BLaER1 (cell line): ENCODE measurements at regions not wholly inside any gene's neighbourhood (a gene's known extent, or its start where the extent isn't known, plus 50 kb on each side); places are given as distances from the start of the nearest gene placed in this dataset.

Experiments
- H3K27ac ChIP-seq: shearing (Covaris generic); formaldehyde crosslinking; 2 replicates; pipeline ENCODE4 v1.8.1; 2022
- H3K27me3 ChIP-seq: shearing (Covaris generic); formaldehyde crosslinking; 2 replicates; pipeline ENCODE4 v1.8.1; 2022
- H3K36me3 ChIP-seq: shearing (Covaris generic); formaldehyde crosslinking; 2 replicates; pipeline ENCODE4 v1.8.1; 2022
- H3K4me1 ChIP-seq: shearing (Covaris generic); formaldehyde crosslinking; 2 replicates; pipeline ENCODE4 v1.8.1; 2022
- H3K4me2 ChIP-seq: shearing (Covaris generic); formaldehyde crosslinking; 2 replicates; pipeline ENCODE4 v1.8.1; 2022
- H3K4me3 ChIP-seq: shearing (Covaris generic); formaldehyde crosslinking; 2 replicates; pipeline ENCODE4 v1.8.1; 2022
- H3K9ac ChIP-seq: shearing (Covaris generic); formaldehyde crosslinking; 2 replicates; pipeline ENCODE4 v1.8.1; 2022
- H3K9me3 ChIP-seq: shearing (Covaris generic); formaldehyde crosslinking; 2 replicates; pipeline ENCODE4 v1.8.1; 2022
- H4K20me1 ChIP-seq: shearing (Covaris generic); formaldehyde crosslinking; 2 replicates; pipeline ENCODE4 v1.8.1; 2022
- Cebpa-rat ChIP-seq: shearing (Covaris generic); IDR thresholded peaks from 2 replicates; pipeline ENCODE4 v1.8.1; 2022

DNA sequence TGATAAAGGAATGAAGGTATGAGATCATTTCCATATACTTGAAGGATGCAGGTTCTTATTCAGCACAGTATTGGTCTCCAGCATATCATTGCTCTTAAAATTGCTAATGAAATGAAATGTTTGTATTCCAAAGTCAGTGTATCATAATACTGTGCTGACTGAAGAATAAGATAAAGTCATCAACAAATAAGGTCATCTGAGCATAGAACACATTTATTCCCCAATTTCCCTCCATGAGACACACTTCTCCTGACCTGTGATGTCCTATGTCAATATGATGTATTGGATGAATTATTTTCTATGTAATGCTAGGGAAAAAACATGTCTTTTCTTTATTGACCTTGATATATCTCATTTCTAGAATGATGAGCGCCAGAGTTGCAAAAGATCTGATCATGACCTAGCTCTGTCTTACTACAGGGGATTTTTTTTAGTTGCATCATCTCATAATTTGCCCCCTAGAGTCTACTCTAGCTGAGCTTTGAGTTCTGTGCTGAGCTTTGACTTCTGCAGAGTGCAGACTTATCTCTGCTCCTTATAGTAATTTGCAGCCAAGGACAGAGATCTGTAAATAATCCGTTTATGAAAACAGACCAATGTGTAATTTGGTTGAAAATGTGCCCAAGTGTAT is 859.8 kb downstream of the TRIB2 start:
- no peak overlapping the region for H3K27ac ChIP-seq
- H3K9ac ChIP-seq = no peak overlapping the region
- no peaks in the 10 kb centered on the region for H3K27me3 ChIP-seq
- H3K4me1 ChIP-seq = no peaks in the 10 kb centered on the region; the same call in 1 of the 2 replicates
- H4K20me1 ChIP-seq = no peaks in the 10 kb centered on the region
- H3K36me3 ChIP-seq = no peaks in the 10 kb centered on the region
- no peak for TF ChIP-seq Cebpa-rat
- H3K4me2 ChIP-seq = no peak overlapping the region
- no peaks in the 10 kb centered on the region for H3K9me3 ChIP-seq
- H3K4me3 ChIP-seq = no peak overlapping the region

DNA sequence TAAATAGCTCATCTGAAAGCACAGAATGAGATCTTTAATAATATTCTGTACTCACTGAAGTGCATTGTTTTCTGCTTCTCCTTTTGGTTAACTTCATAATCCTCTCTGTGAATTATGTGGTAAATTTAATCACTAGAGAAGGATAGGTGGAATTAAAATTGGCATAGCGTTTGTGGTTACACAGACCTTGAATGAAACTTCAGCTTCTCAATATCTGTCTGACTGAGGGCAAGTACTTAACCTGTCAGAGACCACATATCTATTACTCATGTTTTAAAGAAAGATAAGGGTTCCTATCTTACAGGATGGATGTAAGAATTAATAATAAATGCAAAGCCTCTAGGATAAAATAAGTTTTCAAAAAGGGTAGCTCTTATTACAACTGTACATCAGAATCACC is 861.8 kb downstream of the TRIB2 start:
- Histone ChIP-seq H3K9me3 (no peaks in the 10 kb centered on the region), H3K4me1 (no peaks in the 10 kb centered on the region; the same call in 1 of the 2 replicates), H3K4me2 (no peak overlapping the region), H3K27me3 (no peaks in the 10 kb centered on the region), H3K36me3 (no peaks in the 10 kb centered on the region), H3K4me3 (no peak overlapping the region), H4K20me1 (no peaks in the 10 kb centered on the region), H3K9ac (no peak overlapping the region), H3K27ac (no peak overlapping the region)
- TF ChIP-seq Cebpa-rat = no peak

DNA sequence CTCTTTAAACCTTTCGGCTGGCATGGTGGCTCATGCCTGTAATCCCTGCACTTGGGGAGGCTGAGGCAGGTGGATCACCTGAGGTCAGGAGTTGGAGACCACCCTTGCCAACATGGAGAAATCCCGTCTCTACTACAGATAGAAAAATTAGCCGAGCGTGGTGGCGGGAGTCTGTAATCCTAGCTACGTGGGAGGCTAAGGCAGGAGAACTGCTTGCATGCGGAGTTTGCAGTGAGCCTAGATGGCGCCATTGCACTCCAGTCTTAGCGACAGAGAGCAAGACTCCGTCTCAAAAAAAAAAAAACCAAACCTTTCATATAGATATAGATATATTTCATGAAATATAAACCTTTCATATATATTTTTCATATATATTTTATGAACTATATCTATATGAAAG is 864.7 kb downstream of the TRIB2 start:
- no peaks in the 10 kb centered on the region for H3K36me3 ChIP-seq
- no peaks in the 10 kb centered on the region for H3K4me1 ChIP-seq
- no peak overlapping the region for H3K4me3 ChIP-seq
- H3K27ac ChIP-seq = no peak overlapping the region
- H3K9me3 ChIP-seq = no peaks in the 10 kb centered on the region
- TF ChIP-seq Cebpa-rat = no peak
- H3K27me3 ChIP-seq = no peaks in the 10 kb centered on the region
- H3K9ac ChIP-seq = no peak overlapping the region
- H4K20me1 ChIP-seq = no peaks in the 10 kb centered on the region
- H3K4me2 ChIP-seq = no peak overlapping the region

DNA sequence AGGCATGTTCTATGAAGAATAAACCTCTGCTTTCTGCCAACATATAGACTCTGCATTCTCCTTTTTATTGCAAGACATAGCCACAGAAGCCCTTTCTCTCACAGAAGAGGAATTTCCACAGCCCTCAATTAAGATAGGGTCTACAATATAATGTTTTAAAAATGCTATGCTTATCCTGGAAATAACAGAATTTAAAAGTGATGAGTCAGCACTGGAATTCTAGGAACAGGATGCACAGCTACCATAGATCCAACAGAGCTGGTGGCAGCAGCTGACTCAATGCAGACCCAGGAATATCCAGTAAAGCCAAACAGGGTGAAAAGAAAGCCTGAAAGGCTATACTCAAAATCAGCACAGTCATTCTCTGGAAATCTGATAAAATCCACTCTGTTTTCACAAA is 866.9 kb downstream of the TRIB2 start:
- Histone ChIP-seq H3K4me1 (no peaks in the 10 kb centered on the region), H3K9ac (no peak overlapping the region), H3K9me3 (no peaks in the 10 kb centered on the region), H3K27ac (no peak overlapping the region), H3K36me3 (no peaks in the 10 kb centered on the region), H3K27me3 (no peaks in the 10 kb centered on the region), H3K4me2 (no peak overlapping the region), H3K4me3 (no peak overlapping the region), H4K20me1 (no peaks in the 10 kb centered on the region)
- TF ChIP-seq Cebpa-rat = no peak

DNA sequence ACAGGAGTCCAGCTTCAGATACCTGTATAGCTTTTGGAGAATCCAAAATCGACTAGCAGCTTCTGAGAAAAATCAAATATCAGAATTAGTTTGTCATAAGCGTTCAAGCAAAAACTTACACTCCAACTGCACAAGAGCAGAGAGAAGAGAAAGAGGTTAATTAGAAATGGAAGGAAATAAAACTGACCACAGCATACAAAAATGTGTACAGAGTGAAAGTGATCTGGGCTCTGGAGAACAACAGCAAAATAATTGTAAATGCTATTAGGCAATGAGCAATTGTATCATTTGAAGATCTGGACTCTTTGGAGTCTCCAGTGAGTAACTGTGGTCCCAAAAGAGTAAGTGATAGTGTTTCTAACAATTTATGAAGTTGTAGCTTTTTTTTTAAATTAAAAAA is 867.3 kb downstream of the TRIB2 start:
- Histone ChIP-seq H3K4me3 (no peak overlapping the region), H3K27ac (no peak overlapping the region), H4K20me1 (no peaks in the 10 kb centered on the region), H3K36me3 (no peaks in the 10 kb centered on the region), H3K27me3 (no peaks in the 10 kb centered on the region), H3K4me2 (no peak overlapping the region), H3K9me3 (no peaks in the 10 kb centered on the region), H3K4me1 (no peaks in the 10 kb centered on the region), H3K9ac (no peak overlapping the region)
- TF ChIP-seq Cebpa-rat = no peak

DNA sequence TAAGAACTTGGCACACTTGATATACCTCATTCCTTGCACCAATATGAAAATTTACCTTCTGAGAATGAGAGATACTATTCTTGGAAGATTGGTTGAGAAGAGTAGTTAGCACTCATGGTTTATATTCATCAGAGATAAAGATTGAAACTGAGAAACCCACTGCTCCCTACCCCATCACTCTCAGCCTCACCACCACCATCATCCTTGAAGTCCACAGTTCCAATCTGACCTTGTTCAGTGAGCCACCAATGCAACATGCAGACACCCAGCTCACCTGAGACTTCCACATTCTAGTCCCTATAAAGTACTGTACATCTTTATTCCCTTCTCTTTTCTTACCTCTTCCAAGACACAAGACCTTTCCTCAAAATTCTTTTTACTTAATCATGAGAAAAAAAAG is 869.0 kb downstream of the TRIB2 start:
- no peak overlapping the region for H3K9ac ChIP-seq
- no peak overlapping the region for H3K4me3 ChIP-seq
- no peaks in the 10 kb centered on the region for H3K36me3 ChIP-seq
- TF ChIP-seq Cebpa-rat = no peak
- no peaks in the 10 kb centered on the region for H3K27me3 ChIP-seq
- no peak overlapping the region for H3K4me2 ChIP-seq
- H4K20me1 ChIP-seq = no peaks in the 10 kb centered on the region
- no peak overlapping the region for H3K27ac ChIP-seq
- no peaks in the 10 kb centered on the region for H3K9me3 ChIP-seq
- no peaks in the 10 kb centered on the region for H3K4me1 ChIP-seq

DNA sequence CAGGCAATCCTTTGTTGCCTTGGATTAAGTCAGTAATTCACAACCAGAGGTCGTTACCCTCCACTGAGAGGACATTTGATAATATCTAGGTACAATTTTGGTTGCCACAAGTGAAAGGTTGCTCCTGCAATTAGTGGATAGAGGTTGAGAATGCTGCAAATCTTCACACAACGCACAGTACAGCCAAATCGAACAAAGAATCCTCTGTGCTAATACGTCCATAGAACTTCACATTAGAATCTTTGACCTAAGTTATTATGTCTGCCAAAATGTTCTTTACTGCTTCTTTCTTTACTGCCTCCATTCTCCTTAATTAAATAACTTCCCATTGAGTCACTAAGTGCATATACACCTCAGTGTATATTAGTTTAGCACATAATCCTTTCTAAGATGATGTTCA is 879.5 kb downstream of the TRIB2 start:
- no peak for TF ChIP-seq Cebpa-rat
- H3K36me3 ChIP-seq = no peaks in the 10 kb centered on the region
- no peak overlapping the region for H3K4me2 ChIP-seq
- H3K4me1 ChIP-seq = no peaks in the 10 kb centered on the region
- H3K4me3 ChIP-seq = no peak overlapping the region
- H4K20me1 ChIP-seq = no peaks in the 10 kb centered on the region
- H3K27me3 ChIP-seq = no peaks in the 10 kb centered on the region
- no peak overlapping the region for H3K27ac ChIP-seq
- no peak overlapping the region for H3K9ac ChIP-seq
- H3K9me3 ChIP-seq = no peaks in the 10 kb centered on the region

DNA sequence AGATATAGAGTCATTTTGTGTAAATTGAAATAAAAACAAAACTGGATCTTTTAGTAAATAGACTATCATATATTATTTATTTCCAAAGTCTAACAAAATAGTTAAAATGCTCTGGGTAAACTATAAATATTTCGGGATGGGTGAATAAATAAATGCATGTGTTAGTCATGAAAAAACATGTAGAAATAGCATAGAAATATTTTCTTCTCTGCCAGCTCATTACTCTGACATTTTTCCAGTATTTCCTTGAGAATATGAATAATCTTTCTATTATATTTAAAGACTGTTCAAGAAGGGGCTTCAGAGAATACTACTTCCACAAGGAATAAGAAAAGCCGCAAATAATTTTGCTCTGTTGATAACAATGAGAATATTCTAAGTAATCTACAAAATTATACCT is 880.4 kb downstream of the TRIB2 start:
- no peaks in the 10 kb centered on the region for H3K4me1 ChIP-seq
- no peaks in the 10 kb centered on the region for H3K27me3 ChIP-seq
- no peak overlapping the region for H3K4me3 ChIP-seq
- H4K20me1 ChIP-seq = no peaks in the 10 kb centered on the region
- no peak overlapping the region for H3K4me2 ChIP-seq
- H3K9me3 ChIP-seq = no peaks in the 10 kb centered on the region
- no peak for TF ChIP-seq Cebpa-rat
- no peak overlapping the region for H3K9ac ChIP-seq
- H3K36me3 ChIP-seq = no peaks in the 10 kb centered on the region
- no peak overlapping the region for H3K27ac ChIP-seq

DNA sequence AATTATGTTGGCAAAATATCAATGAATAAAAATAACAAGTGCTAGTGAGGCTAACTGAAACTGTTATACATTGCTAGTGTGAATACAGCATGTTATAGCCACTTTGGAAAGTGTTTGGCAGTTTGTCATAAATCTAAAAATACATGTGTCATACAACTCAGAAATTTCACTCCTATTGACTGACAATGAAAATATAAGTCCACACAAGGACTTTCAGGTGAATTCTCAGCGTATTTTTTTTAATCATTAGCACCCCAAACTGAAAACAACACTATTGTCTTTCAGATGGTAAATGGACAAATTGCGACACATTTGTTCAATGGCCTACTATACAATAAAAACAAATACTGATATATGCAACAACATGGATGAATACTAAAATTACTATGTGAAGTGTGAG is 884.8 kb downstream of the TRIB2 start:
- no peaks in the 10 kb centered on the region for H3K9me3 ChIP-seq
- H3K9ac ChIP-seq = no peak overlapping the region
- TF ChIP-seq Cebpa-rat = no peak
- H3K27me3 ChIP-seq = no peaks in the 10 kb centered on the region
- H4K20me1 ChIP-seq = no peaks in the 10 kb centered on the region
- no peak overlapping the region for H3K27ac ChIP-seq
- no peak overlapping the region for H3K4me3 ChIP-seq
- H3K36me3 ChIP-seq = no peaks in the 10 kb centered on the region
- H3K4me2 ChIP-seq = no peak overlapping the region
- H3K4me1 ChIP-seq = peaks cover 26% of the 10 kb centered on the region

DNA sequence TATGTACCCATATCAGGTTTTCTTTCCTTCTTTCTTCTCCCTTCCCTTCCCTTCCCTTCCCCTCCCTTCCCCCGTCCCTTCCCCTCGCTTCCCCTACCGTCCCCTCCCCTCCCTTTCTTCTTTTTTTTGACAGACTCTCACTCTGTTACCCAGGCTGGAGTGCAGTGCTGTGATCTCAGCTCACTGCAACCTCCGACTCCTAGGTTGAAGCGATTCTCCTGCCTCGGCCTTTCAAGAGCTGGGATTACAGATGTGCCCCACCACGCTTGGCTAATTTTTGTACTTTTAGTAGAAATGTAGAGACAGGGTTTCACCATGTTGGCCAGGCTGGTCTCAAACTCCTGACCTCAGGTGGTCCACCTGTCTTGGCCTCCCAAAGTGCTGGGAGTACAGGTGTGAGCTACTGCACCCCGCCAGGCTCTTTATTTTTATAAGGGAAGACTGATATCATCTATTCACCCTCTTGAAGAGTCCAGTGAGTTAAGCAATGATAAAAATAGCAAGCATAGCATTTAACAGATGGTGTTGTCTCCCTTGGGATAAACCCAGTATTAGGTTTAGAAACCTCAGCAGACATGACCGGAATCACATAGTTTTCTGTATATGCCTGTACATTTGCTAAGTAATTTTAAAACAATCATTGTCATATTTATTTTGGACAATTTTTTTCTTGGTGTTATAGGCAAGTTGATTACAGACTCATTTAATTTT is 888.4 kb downstream of the TRIB2 start:
- H3K4me3 ChIP-seq = no peak overlapping the region

More for the DNA sequence above, 888.4 kb downstream of the TRIB2 start:
- Histone ChIP-seq H4K20me1 (no peaks in the 10 kb centered on the region), H3K36me3 (no peaks in the 10 kb centered on the region), H3K27me3 (no peaks in the 10 kb centered on the region), H3K4me2 (peak overlapping the region; percentile 70), H3K9me3 (no peaks in the 10 kb centered on the region), H3K9ac (no peak overlapping the region), H3K4me1 (peaks cover 26% of the 10 kb centered on the region), H3K27ac (peak overlapping the region; percentile 51; the same call in 1 of the 2 replicates)
- TF ChIP-seq Cebpa-rat = peak; percentile 18; the same call in 1 of the 2 replicates
